Hepatocyte (in vitro differentiated cells): ENCODE measurements at regions not wholly inside any gene's neighbourhood (a gene's known extent, or its start where the extent isn't known, plus 50 kb on each side); places are given as distances from the start of the nearest gene placed in this dataset.

ENCODE experiments used
- CTCF ChIP-seq: fragments of 200-600 bp; sonication (generic); IDR thresholded peaks from 2 replicates; pipeline ENCODE4 v1.5.1; 2016; ENCODE audit warnings: antibody characterized with exemption, mild to moderate bottlenecking; ENCODE audit not compliant: poor library complexity
- EZH2 ChIP-seq: fragments of 200-600 bp; sonication (generic); IDR thresholded peaks from 2 replicates; pipeline ENCODE4 v1.6.1; 2016; ENCODE audit warnings: antibody characterized with exemption, mild to moderate bottlenecking, borderline replicate concordance

- TF ChIP-seq CTCF (no peak), EZH2 (no peak)
These were observed 90.1 kb upstream of the KCNJ18 start for GRCh38 chr17:21602176-21602575.
